ENCODE measurements at regions not wholly inside any gene's neighbourhood (a gene's known extent, or its start where the extent isn't known, plus 50 kb on each side); places are given as distances from the start of the nearest gene placed in this dataset.
A peak's percentile ranks its signal among the peaks of the same experiment; 100 is the strongest.

DNA sequence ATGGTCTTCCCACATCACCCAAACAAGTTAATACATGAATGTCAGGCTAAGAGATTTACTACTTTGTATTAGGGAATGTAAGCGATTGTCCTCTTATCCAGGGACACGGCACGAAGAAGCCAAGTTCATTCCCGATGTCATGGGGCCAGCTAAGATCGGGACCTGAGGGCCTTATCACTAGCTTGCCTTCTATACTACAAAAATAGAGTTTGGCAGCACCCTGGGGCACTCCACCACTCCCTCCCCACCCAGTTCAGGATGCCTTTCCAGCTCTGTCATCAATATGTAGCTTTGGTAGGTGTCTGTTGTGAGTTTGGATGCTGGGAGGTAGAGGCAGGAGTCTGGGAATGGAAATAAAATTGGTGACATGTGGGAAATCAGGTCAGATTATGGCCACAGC, 197.5 kb downstream of the ATG4C start:
- no peak for DNase-seq (ENCODE audit: low read depth in 2 of 2)

DNA sequence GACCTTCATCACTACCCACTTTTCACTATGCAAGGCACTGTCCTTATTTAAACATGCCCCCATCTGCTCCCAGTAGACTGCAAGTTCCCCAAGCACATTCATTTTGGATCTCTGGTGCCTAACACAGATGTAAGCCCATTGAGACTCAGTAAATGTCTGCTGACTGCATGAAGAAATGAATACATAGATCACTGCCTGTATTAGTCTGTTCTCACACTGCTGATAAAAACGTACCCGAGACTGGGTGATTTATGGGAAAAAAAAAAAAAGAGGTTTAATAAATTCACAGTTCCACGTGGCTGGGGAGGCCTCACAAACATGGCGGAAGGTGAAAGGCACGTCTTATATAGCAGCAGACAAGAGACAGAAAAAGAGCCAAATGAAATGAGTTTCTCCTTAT, 204.9 kb downstream of the ATG4C start:
- DNase-seq (ENCODE audit: low read depth in 2 of 2) = no peak

DNA sequence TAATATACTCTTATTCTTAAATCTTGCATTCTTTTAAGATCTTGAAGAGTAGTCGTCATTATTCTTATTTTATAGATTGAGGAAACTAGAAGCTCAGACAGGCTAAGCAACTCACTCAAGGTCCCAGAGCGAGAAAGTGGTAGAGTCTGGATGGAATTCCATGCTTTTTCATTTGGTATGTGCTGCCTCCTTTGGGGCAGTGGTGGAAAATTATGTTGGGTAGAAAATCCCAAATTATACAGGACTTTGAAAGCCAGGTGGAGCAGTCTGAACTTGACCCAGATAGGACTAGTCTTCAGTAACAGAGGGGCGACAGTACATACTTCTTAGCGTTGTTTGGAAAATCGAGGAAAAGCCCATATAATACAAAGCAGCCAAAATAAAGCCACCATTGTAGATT, 205.6 kb downstream of the ATG4C start:
- DNase-seq (ENCODE audit: low read depth in 2 of 2) = no peak

DNA sequence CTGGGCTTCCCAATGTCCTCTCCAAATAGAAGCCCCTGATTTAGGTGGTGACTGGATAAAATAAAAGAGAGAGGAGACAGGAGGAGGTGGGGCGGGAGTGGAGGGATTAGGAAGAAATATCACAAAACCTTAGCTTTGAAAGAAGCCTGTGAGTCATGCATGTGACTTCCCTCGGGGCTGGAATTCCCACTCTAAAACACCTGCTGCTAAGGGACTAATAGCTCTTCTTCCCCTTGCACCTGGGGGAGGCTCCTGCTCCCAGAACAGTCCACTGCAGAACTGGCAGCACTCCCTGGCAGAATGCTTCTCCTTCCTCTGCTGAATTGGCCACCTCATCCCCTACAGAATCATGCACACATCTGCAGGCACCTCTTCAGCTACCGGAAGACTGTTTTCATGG, 207.2 kb downstream of the ATG4C start:
- DNase-seq (ENCODE audit: low read depth in 2 of 2) = no peak

DNA sequence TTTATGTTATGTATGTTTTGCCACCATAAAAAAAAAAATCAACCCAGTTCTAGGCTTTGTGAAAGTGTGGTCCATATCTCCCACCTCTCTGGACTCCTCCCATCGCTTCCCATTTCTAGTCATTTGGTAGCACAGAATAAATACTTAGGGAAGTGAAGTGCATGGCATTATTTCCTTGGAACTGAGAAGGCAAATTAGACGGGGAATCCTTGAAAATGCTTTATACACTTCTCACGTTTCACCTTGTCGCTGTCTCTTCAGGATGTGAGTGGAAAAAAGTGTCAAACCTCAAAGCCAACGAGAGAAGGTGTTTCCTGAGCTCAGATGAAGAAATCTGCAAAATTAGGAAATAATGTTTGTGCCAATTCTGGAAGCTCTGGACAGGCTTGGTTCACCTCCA, 209.9 kb downstream of the ATG4C start:
- no peak for DNase-seq (ENCODE audit: low read depth in 2 of 2)

DNA sequence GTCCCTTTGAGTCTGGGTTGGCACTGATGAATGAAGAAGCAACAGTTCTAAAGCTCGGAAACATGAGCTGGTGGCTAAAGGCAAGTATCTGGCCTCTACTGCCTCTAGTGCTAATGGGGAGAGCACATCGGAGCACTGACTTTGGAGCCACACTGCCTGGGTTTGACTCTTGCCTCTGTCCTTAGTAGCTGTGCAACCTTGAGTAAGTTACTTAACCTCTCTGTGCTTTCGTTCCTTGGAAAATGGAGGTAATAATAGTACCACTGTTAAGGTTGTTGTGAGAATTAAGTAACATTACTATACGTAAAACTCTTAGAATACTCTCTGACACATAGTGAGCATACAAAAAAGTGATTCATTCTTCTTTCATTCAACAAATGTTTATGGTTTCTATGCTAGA, 211.2 kb downstream of the ATG4C start:
- DNase-seq (ENCODE audit: low read depth in 2 of 2) = no peak

DNA sequence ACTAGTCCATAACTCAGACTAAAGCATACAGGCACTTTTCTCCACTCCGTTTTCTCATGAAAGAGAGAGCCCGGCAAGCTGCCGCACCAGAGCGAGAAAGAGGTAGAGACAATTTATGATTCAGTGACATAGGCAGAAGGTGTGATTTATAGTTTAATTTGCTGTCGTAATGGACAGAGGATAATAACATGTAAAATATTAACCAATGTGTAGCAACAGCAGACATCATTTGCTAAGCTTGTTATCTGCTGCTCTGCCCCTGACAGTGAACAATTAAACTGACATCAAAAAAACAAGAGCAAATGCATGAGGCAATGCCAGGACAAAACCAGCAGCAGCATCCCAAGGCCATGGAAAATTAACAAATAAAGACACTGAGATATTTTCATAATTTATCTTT, 214.0 kb downstream of the ATG4C start:
- DNase-seq (ENCODE audit: low read depth in 2 of 2) = no peak

DNA sequence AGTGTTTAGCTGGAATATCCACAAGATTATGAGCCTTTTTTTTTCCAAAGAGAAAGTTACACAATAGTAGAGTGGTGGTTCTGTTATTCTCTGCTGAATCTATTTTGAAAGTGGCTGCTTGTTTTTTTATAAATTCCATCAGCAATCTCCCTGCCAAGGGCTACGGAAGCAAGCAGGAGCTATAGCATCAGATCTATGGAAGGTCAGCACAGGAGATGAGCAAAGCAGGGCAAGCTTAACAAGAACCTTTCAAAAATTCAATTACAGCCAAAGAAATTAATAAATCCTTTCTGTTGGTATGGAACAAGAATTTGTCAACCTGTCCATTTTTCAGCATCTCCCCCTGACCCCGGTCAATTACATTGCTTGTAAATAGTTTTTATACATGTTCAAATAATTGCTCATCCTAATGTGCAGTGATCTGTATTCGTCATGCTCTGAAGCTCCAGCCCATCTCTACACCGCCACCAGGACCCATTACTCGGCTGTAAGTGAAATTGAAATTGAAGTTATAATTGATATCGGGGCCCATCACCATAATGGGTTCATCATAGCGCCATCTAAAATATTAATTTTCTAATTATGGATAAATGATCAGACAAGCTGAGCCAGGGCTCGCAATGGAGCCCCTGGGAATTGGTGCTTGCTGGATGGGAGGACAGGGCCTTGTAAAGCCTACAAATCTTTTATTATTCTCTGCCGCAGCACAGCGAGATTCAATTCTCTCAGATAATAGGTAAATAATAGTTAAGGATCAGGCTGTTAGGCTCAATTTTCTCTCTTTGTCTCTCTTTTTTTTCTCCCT, 215.1 kb downstream of the ATG4C start:
- no peak for DNase-seq (ENCODE audit: low read depth in 2 of 2)

DNA sequence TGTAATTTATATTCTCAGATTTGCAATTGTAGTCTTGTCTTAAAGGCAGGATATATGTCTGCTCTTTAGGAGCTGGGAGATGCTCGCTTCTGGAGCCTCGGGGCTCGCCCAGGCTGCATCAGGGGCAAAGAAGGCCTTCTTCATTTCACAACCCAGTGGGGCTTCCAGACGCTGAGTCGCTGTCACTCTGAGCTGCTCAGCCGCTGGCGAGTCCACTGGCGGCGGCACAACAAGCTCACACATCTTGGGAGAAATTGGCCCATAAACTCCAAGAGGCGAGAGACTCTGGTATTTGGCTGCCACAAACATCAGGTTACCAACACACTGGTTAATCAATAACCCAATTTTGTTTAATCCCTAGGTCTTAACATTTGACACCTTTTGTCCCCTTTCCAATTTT, 216.6 kb downstream of the ATG4C start:
- DNase-seq (ENCODE audit: low read depth in 2 of 2) = no peak

DNA sequence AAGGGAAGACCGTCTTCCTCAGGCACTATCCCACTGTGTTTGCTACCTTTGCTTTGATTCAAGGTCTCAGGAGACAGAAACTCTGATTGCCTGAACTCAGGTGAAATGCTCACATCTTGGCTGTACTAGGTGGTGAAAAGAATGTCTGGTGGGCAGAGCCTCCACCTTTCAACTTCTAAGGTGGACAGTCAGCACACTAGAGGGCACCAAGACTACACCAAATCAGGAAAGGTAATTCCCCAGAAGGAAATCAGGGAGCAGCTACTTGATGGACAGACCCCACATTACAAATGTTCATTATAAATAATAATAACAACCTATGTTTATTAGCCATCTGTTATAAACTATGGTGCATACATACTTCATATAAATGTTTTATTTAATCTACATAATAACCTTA, 220.9 kb downstream of the ATG4C start:
- DNase-seq (ENCODE audit: low read depth in 2 of 2) = peak in 1 of 2 donors; percentile 7

DNA sequence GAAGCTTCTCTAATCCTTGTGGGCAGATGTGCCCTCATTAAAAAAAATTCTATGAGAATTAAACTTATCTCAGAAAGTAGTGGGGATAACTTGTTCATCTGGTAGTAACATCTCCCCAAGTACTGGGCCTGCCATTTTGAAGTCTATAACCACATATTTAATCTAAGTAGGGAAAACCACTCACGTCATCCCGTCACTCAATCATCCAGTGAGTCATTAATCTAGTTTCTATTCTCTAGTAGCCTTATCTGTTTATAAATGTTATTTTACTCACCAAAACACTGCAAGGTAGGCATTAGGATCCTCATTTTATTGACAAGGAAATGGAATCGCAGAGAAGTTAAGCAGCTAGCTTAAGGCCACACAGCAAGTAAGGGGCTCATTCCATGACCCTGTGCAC, 221.9 kb downstream of the ATG4C start:
- DNase-seq (ENCODE audit: low read depth in 2 of 2) = no peak

DNA sequence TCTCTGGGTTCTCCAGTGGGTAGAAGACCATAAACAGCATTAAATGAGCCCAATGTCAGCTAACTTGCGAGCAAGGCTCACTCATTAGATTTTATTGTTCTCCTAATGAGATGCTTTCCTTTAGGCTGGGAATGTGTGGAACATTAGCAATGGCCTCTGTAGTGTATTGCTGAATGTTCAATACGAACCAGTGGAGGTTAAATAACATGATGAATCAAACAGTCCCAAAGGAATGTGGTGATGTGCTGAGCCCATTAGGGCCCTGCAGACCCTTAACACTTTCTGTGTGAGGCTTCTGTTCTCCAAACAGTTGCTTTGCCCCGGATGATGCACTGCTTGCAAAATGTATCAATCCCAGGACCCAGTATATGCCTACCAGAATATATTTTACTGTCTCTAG, 225.5 kb downstream of the ATG4C start:
- DNase-seq (ENCODE audit: low read depth in 2 of 2) = no peak

DNA sequence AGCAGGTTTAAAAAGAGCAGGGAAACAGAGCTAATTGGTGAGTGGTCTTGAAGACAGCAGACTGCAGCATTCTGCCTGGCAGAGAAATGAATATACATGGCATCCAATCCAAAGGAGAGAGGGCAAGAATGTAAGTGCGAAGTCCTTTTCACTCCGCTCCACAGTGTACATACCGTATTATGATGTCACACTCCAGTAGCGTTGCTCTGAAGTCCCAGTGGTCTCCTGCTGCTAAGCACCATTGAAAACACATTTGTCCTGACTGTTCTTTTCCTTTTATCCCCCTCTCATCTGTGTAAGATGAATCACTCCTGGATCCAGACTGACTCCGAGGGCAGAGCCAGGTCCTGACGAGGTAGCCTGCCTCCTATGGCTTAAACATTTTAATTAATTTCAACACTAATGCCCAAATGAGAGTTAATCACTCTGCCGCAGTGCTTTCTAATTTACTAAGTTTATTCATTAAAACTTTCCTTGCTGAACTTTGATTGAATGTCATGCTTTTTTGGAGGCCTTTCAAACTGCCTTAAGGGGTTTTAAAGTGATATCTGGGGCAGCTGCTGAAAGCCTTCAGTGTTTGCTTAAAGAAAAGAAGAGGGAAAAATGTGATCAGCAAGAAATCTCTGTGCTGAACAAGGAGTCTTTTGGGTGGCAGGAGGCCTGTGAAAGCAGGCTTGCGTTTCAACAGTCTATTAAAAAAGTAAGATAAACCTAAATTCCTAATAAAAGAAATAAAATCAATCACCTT, 227.2 kb downstream of the ATG4C start:
- DNase-seq (ENCODE audit: low read depth in 2 of 2) = no peak

DNA sequence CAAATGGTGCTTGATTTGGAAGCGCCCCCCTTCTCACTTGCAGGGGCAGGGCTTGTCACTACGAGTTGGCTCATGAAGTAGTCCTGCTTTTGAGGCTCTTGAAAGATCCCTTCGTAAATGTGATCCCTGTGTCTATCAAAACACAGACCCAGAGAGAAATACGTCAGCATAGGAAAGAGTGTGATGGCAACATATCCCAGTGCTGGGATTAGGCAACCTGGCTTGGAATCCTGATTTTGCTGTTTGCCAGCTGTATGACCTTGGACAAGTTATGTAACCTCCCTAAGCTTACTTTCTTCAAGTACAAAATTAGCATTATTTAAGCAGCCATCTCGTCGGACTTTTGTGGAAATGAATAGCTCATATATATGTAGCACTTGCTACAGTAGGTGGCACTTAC, 228.4 kb downstream of the ATG4C start:
- no peak for DNase-seq (ENCODE audit: low read depth in 2 of 2)

DNA sequence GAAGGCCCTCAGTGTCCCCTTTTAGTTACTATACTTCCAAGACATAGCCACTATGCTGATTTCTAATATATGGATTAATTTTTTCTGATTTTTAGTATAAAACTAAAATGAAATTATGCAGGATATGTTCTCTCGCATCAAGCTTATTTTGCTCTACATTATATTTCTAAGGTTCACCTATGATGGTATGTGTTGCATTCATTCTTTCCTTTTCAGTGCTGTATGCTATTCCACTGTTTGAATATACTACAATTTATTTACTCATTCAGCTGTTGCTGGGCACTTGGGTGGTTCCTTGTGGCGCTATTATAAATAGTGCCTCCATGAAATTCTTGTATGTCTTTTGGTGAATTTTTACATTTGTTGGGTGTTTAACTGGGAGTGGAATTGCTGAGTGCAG, 230.3 kb downstream of the ATG4C start:
- no peak for DNase-seq (ENCODE audit: low read depth in 2 of 2)

DNA sequence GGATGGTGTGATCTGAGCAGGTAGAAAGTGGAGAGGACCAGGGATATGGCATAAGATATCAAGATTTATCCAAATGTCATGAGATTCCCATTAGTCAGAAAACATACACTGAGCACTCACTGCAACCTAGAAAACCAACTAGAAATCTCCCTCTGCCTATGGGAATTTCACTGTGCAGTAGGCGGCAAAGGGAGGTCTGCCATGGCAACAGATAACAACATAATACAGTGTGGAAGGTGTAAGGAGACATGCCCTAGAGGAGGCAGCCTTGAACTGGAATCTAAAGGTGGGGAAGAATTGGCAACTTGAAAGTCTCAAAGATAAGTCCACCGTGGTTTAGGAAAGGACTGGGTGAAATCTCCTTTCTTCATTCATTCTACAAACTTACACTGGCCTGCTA, 238.4 kb downstream of the ATG4C start:
- no peak for DNase-seq (ENCODE audit: low read depth in 2 of 2)

DNA sequence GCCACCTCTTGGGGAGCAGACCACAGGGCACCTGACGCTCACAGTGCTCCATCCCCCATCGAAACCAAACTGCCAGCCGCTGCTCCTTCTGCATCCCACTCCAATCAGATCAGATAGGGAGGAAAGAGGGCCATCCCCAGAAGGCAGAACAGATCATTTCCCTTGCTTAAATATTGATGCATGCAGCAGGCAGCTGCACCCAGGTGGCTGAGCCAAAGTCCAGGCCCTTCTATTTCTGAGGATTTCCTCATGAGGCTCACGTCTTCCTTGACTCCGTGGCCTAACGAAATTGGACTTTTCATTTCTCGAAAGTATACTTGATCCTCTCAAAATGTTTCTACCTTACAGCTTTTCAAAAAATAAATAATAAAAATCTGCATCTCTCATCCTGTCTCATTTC, 239.2 kb downstream of the ATG4C start:
- no peak for DNase-seq (ENCODE audit: low read depth in 2 of 2)

DNA sequence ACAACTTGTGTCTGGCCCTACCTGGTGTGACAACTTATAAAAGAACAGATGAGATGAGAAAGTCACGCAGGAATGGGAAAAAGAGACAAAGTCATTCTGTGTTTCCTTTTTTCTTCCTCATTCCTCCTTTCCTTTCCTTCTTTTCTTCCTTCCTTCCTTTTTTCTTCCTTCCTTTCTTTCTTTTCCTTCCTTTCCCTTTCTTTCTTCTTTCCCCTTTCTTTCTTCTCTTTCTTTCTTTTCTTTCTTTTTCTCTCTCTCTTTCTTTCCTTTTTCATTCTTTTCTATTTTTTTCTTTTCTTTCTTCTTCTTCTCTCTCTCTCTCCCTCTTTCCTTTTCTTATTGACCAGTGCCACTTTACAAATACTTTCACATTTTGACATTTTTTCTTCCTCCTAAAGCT, 239.7 kb downstream of the ATG4C start:
- DNase-seq (ENCODE audit: low read depth in 2 of 2) = no peak

DNA sequence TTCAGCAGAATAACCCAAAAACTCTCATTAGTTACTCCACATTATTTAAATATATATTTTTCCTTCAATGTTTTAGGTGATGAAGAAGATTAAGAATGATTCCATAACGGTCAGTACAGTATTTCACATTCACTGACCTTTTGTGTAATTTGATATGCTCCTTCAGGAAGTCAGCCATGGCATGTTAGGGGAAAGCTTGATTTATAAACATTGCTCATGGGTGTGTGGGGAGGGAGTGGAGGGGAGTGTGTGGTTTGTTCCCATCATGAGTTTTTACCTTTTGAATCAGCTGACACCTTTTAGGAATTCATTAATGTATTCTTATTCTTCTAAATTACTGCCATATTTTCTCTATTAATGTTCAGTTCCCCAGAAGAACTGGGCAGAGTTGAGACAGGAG, 240.2 kb downstream of the ATG4C start:
- no peak for DNase-seq (ENCODE audit: low read depth in 2 of 2)

DNA sequence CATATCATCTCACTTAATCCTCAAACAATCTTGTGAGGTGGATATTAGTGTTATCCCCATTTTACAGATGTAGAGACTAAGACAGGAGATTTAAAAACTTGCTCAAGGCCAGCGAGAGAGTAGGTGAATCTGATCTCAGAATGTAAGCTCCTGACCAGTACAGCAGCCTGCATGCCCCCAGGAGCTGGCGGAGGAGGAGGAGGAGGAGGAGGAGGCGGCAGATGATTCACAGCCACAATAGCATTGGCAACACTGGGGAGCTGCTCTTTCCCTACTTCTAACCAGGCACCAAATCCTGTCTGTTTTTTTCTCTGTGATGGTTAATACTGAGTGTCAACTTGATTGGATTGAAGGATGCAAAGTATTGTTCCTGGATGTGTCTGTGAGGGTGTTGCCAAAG, 243.2 kb downstream of the ATG4C start:
- DNase-seq (ENCODE audit: low read depth in 2 of 2) = no peak

DNA sequence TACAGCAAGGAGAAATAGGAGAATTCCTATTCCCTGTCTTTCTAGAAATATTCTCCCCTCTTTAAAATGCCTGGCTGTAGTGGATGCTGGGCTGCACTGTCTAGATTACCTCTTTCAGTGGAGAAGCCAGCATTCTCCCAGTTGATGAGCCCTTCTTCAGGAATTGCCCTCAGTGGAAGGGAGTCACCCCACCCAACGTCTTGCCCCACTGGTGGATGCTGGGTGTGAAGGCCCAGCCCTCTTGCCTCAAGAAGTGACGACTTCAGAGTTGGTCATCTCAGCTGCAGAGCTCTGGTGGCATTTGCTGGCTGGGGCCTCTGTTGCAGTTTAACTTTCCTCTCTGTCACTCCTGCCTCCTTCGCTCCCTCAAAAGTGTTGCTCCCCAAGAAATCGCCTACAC, 248.2 kb downstream of the ATG4C start:
- no peak for DNase-seq (ENCODE audit: low read depth in 2 of 2)

DNA sequence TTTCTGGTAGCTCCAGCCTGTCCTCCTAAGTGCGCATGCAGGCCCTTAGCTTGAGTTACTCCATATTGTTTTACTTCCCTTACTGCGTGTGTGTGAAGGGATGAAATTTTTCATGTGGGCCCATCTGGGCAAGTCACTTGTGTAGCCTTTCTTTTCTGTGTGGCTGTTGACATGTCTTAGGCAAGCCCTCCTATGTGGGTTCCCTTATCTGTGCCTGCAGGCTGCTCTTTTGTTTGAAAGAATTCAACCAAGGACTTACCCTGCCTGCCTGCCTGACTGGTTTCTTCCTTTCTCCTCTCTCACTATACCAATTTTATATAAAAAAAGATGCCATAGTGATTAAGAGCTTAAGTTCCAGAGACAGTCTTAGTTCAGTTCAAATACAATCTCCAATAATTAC, 249.3 kb downstream of the ATG4C start:
- no peak for DNase-seq (ENCODE audit: low read depth in 2 of 2)

DNA sequence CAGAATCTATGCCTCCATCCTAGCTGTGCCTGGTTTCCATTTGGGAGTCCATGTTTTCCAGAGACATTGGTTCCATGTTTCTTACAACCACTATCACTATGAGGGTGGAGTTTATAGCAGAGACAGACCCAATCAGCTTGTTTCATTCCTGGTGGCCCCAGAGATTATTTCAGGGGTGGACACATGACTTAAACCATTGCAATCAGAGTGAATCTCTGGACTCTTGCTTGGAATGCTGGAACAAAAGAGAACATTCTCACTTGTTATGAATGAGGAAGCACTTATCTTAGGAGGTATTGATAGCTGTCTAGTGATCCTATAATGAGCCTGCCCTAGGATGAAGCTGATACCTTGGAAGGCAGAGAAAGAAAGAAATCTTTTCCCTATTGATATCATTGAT, 250.3 kb downstream of the ATG4C start:
- DNase-seq (ENCODE audit: low read depth in 2 of 2) = no peak

All from lung microvascular endothelial cell (primary cell).